Fibroblast of pulmonary artery (primary cell): ENCODE measurements at regions not wholly inside any gene's neighbourhood (a gene's known extent, or its start where the extent isn't known, plus 50 kb on each side); places are given as distances from the start of the nearest gene placed in this dataset.

Experiments used
- DNase-seq: peaks from one replicate; pipeline ENCODE4 v3.0.0-alpha.2; 2010; ENCODE audit warnings: low read depth
- H3K4me3 ChIP-seq: replicated peaks from 2 replicates; pipeline ENCODE4 v1.5.1; 2011; ENCODE audit warnings: low read depth, mild to moderate bottlenecking, control low read depth, low read length, moderate library complexity
- TF ChIP-seq, protein P1 (sequence below): IDR thresholded peaks from 2 replicates; pipeline ENCODE4 v1.5.1; 2011; ENCODE audit warnings: mild to moderate bottlenecking, control low read depth, low read length, inconsistent platforms; ENCODE audit errors: missing control alignments

DNA sequence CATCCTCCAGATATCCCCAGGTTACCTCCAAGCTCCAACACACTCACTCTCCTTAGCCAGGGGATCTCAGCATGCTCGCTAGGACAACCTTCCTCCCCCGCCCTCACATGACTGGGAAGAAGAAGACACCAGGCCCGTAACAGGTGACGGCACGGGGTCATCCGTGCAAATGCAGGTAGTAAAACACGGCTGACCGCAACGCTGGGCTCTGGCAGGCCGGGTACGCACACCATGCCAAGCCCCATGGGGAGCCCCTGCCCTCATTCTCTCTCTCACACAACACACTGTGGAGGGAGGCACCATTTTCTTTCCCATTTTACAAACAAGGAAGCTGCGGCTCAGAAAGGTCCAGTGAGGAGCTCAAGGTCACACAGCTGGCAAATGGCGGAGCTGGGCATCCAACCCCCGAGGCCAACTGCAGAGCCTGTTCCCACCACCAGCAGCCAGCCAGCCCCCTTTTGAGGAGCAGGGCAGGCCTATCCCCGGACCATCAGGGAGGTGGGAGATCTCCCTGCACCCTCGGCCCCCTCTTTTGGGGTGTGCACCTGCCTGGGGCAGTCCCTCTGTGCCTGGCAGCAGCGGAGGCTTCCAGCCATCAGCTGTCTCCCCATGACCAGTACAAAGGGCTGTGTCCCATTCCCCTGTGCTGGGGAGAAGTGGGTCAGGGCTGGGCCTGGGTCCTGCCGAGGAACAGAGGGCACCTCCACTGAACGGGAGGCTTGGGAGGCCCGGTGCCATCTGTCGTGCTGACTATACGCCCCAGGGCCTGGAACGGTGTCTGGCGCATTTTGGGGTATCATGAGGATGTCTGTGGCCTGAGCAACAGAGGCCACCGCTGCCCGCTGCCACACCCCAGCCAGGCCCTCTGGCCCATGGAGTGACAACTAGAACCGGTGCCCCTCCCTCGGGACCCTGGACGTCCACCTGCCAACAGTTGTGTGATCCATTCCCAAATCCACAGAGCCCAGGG lies 280.9 kb downstream of the CTTN start:
- DNase-seq: no peak
- no peak overlapping the region for H3K4me3 ChIP-seq
- TF ChIP-seq, protein P1, sequence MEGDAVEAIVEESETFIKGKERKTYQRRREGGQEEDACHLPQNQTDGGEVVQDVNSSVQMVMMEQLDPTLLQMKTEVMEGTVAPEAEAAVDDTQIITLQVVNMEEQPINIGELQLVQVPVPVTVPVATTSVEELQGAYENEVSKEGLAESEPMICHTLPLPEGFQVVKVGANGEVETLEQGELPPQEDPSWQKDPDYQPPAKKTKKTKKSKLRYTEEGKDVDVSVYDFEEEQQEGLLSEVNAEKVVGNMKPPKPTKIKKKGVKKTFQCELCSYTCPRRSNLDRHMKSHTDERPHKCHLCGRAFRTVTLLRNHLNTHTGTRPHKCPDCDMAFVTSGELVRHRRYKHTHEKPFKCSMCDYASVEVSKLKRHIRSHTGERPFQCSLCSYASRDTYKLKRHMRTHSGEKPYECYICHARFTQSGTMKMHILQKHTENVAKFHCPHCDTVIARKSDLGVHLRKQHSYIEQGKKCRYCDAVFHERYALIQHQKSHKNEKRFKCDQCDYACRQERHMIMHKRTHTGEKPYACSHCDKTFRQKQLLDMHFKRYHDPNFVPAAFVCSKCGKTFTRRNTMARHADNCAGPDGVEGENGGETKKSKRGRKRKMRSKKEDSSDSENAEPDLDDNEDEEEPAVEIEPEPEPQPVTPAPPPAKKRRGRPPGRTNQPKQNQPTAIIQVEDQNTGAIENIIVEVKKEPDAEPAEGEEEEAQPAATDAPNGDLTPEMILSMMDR: no peak

GRCh38 chr11:70680781-70681281 lies 282.5 kb downstream of the CTTN start:
- H3K4me3 ChIP-seq: no peak overlapping the region
- TF ChIP-seq, protein P1: no peak
- no peak for DNase-seq

- DNase-seq: no peak
- TF ChIP-seq, protein P1: no peak
- H3K4me3 ChIP-seq: no peak overlapping the region
Observed at GRCh38 chr11:70682056-70682455, 283.7 kb downstream of the CTTN start.

DNA sequence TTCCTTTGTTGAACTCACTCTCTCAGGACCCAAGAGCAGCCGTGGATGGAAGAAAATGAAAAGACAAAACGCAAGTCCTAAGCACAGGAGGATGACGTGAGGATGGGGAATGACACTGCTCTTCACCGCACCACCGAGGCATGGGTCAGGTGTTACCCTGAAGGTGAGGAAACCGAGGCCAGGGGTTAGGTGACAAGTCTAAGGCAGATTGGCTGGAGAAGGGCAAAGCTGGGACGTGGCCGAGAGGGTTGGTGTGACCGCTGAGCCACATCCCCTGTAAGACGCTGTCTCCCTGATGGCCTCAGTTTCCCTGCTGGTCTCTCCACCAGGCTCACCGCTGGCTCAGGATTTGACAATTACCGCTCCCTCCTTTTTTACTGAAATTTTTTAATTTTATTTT lies 284.4 kb downstream of the CTTN start:
- H3K4me3 ChIP-seq: no peak overlapping the region
- DNase-seq: no peak
- TF ChIP-seq, protein P1: no peak

DNA sequence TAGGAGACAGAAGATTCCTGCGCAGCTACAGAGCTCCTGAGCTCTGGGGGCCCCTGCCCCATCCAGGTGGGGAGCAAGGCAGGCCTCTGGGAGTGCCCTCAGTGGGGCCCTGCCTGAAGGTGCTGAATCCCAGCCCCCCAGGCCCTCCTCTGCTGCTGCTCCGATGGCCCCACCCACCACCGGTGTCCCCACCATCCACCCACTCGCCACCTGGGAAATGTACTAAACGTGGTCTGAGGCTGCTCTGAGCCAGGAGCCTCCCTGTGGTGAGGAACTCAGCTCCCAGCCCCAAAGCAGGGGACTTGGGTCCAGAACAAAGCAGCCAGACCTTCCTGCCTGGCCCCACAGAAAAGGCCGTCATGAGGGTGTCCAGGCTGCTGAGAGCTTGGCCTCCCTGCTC lies 289.4 kb downstream of the CTTN start:
- TF ChIP-seq, protein P1: no peak
- no peak for DNase-seq
- no peak overlapping the region for H3K4me3 ChIP-seq

DNA sequence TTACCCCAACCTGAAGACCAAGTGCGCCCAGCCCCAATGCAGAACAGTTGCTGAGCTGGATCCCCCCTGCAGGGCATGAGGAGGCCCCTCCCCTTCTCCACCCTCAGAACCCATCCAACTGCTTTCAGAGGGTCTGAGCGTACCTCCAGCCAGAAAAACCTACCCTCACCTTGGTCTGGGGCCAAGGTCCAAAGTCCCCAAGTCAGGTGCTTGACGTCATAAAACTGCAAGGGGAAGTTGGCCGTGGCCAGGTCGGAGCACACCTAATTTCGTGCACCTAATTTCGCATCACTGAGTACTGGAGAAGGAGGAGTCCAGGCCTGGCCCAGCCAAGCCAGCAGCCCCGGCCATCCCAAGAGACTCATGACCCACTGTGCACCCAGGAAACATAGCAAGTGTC lies 289.8 kb downstream of the CTTN start:
- H3K4me3 ChIP-seq: no peak overlapping the region
- no peak for DNase-seq
- TF ChIP-seq, protein P1: no peak
